H1 (cell line): ENCODE measurements at regions not wholly inside any gene's neighbourhood (a gene's known extent, or its start where the extent isn't known, plus 50 kb on each side); places are given as distances from the start of the nearest gene placed in this dataset.

ENCODE experiments used
- CTCF ChIA-PET: fragments of 300-600 bp; sonication (Branson Sonifier 250); formaldehyde crosslinking; loops from one replicate; lab custom pipeline; 2021; ENCODE audit not compliant: partially characterized antibody; lab: Charles Lee
- POLR2A ChIA-PET: fragments of 300-600 bp; sonication (Branson Sonifier 250); formaldehyde crosslinking; loops from one replicate; lab custom pipeline; 2021; ENCODE audit warnings: inconsistent platforms; ENCODE audit not compliant: partially characterized antibody; lab: Charles Lee
- DNase-seq, 2 experiments: peaks; one replicate each; pipeline versions ENCODE4 v3.0.0 to v3.0.0-alpha.2; 2010 to 2022; ENCODE audit warnings: low spot score in 2 of 2, low read depth in 1 of 2, mixed read lengths in 1 of 2
- FAIRE-seq: peaks from 2 replicates; lab custom pipeline; 2011; peaks lifted over from hg19 to GRCh38; lab: Jason Lieb, UNC
- H2AFZ ChIP-seq: 2 replicates; pipeline ENCODE4 v1.8.1; 2012; ENCODE audit warnings: low read length, inconsistent platforms
- H2AK5ac ChIP-seq: 2 replicates; pipeline ENCODE4 v1.6.1; 2013; ENCODE audit warnings: low read depth, low read length
- H2BK120ac ChIP-seq: replicated peaks from 2 replicates; pipeline ENCODE3; 2013; ENCODE audit warnings: low read depth, low read length, inconsistent platforms
- H2BK12ac ChIP-seq: 2 replicates; pipeline ENCODE4 v1.6.1; 2013; ENCODE audit warnings: low read depth, low read length
- H2BK15ac ChIP-seq: 2 replicates; pipeline ENCODE4 v1.6.1; 2013; ENCODE audit warnings: low read length
- H2BK20ac ChIP-seq: 2 replicates; pipeline ENCODE4 v1.6.1; 2013; ENCODE audit warnings: low read length
- H2BK5ac ChIP-seq: 2 replicates; pipeline ENCODE4 v1.6.1; 2013; ENCODE audit warnings: low read depth, low read length
- H3K14ac ChIP-seq: 2 replicates; pipeline ENCODE4 v1.6.1; 2013; ENCODE audit warnings: inconsistent platforms; ENCODE audit not compliant: insufficient read length
- H3K18ac ChIP-seq: 2 replicates; pipeline ENCODE4 v1.6.1; 2013; ENCODE audit warnings: low read length; ENCODE audit errors: extremely low read depth
- H3K23ac ChIP-seq: 2 replicates; pipeline ENCODE4 v1.6.1; 2013; ENCODE audit warnings: inconsistent platforms; ENCODE audit not compliant: insufficient read length
- H3K23me2 ChIP-seq: 2 replicates; pipeline ENCODE4 v1.6.1; 2013; ENCODE audit warnings: low read depth, low read length
- H3K27ac ChIP-seq: 2 replicates; pipeline ENCODE4 v1.6.1; 2011; ENCODE audit warnings: low read depth, low read length, inconsistent platforms
- H3K27me3 ChIP-seq, 4 experiments: replicated peaks in 1 of 4; 1 replicate in 1 of 4; 2 replicates in 3 of 4; pipeline versions ENCODE4 v1.6.1 to v1.8.1; 2011 to 2013; ENCODE audit warnings: low read length in 3 of 4, mild to moderate bottlenecking in 3 of 4, inconsistent platforms in 2 of 4, mixed read lengths in 2 of 4, moderate library complexity in 1 of 4; ENCODE audit not compliant: control insufficient read depth in 3 of 4, insufficient read depth in 3 of 4; ENCODE audit errors: extremely low read depth in 1 of 4
- H3K36me3 ChIP-seq, 4 experiments: 2 replicates each; pipeline versions ENCODE4 v1.6.1 to v1.8.1; 2011 to 2013; ENCODE audit warnings: mild to moderate bottlenecking in 4 of 4, low read length in 3 of 4, moderate library complexity in 2 of 4, control low read depth in 1 of 4, inconsistent platforms in 1 of 4; ENCODE audit not compliant: insufficient read depth in 4 of 4, control insufficient read depth in 2 of 4
- H3K4ac ChIP-seq: replicated peaks from 2 replicates; pipeline ENCODE3; 2013; ENCODE audit warnings: low read length, low read depth, mixed read lengths, inconsistent platforms; ENCODE audit not compliant: insufficient read length
- H3K4me1 ChIP-seq, 4 experiments: replicated peaks in 1 of 4; 1 replicate in 1 of 4; 2 replicates in 3 of 4; pipeline versions ENCODE4 v1.6.1 to v1.8.1; 2011 to 2013; ENCODE audit warnings: low read length in 3 of 4, inconsistent platforms in 2 of 4, mixed read lengths in 1 of 4; ENCODE audit not compliant: insufficient read depth in 4 of 4, control insufficient read depth in 3 of 4
- H3K4me2 ChIP-seq, 2 experiments: 2 replicates each; pipeline versions ENCODE4 v1.6.1 to v1.8.1; 2011 to 2013; ENCODE audit warnings: low read depth in 2 of 2, low read length in 2 of 2, control low read depth in 1 of 2, inconsistent platforms in 1 of 2, mild to moderate bottlenecking in 1 of 2; ENCODE audit not compliant: insufficient read depth in 1 of 2
- H3K4me3 ChIP-seq, 4 experiments: fragments of 200-600, 300-600 bp in 1 of 4; sonication (generic), shearing (Covaris generic), sonication (Bioruptor Twin) in 1 of 4; 2 replicates each; pipeline versions ENCODE4 v1.5.1 to v1.8.1; 2011 to 2016; ENCODE audit warnings: low read length in 4 of 4, low read depth in 3 of 4, control low read depth in 2 of 4, inconsistent platforms in 2 of 4, mild to moderate bottlenecking in 2 of 4, mixed read lengths in 1 of 4, moderate library complexity in 1 of 4; ENCODE audit not compliant: insufficient read depth in 2 of 4; ENCODE audit errors: extremely low read depth in 1 of 4
- H3K56ac ChIP-seq: replicated peaks from 2 replicates; pipeline ENCODE3; 2013; ENCODE audit warnings: low read depth, mild to moderate bottlenecking, mixed read lengths, low read length, inconsistent platforms; ENCODE audit not compliant: insufficient read length
- H3K79me1 ChIP-seq: 2 replicates; pipeline ENCODE4 v1.6.1; 2013; ENCODE audit warnings: low read depth, low read length, control low read depth
- H3K79me2 ChIP-seq, 2 experiments: 2 replicates each; pipeline versions ENCODE4 v1.6.1 to v1.8.1; 2012 to 2013; ENCODE audit warnings: low read length in 2 of 2, mild to moderate bottlenecking in 2 of 2, inconsistent platforms in 1 of 2; ENCODE audit not compliant: insufficient read depth in 2 of 2, control insufficient read depth in 1 of 2
- H3K9ac ChIP-seq, 4 experiments: replicated peaks in 1 of 4; 1 replicate in 1 of 4; 2 replicates in 3 of 4; pipeline versions ENCODE4 v1.6.1 to v1.8.1; 2011 to 2013; ENCODE audit warnings: low read depth in 3 of 4, low read length in 3 of 4, control low read depth in 2 of 4, mild to moderate bottlenecking in 2 of 4, moderate library complexity in 2 of 4, inconsistent platforms in 1 of 4; ENCODE audit errors: extremely low read depth in 1 of 4
- H3K9me3 ChIP-seq, 2 experiments: 2 replicates each; pipeline versions ENCODE4 v1.6.1 to v1.8.1; 2012 to 2013; ENCODE audit warnings: mild to moderate bottlenecking in 2 of 2, moderate library complexity in 2 of 2, control low read depth in 1 of 2, inconsistent platforms in 1 of 2, low read depth in 1 of 2, low read length in 1 of 2, mixed read lengths in 1 of 2; ENCODE audit not compliant: insufficient read depth in 2 of 2
- H4K20me1 ChIP-seq, 2 experiments: replicated peaks in 1 of 2; 2 replicates each; pipeline versions ENCODE3 to v1.8.1; 2011 to 2013; ENCODE audit warnings: inconsistent platforms in 2 of 2, low read length in 2 of 2, mild to moderate bottlenecking in 1 of 2; ENCODE audit not compliant: insufficient read depth in 2 of 2, control insufficient read depth in 1 of 2
- H4K5ac ChIP-seq: 2 replicates; pipeline ENCODE4 v1.6.1; 2013; ENCODE audit warnings: low read length, low read depth, mixed read lengths, inconsistent platforms; ENCODE audit not compliant: insufficient read length
- H4K8ac ChIP-seq: 2 replicates; pipeline ENCODE4 v1.8.0; 2013; ENCODE audit warnings: mild to moderate bottlenecking, moderate library complexity, low read length, inconsistent platforms; ENCODE audit not compliant: insufficient read depth; ENCODE audit errors: extremely low read depth
- H4K91ac ChIP-seq: replicated peaks from 2 replicates; pipeline ENCODE3; 2013; ENCODE audit warnings: low read length, mixed read lengths, inconsistent platforms; ENCODE audit not compliant: insufficient read length
- KDM5A ChIP-seq: fragments of 200-600 bp; IDR thresholded peaks from 2 replicates; pipeline ENCODE4 v1.7.1; 2012; ENCODE audit warnings: mild to moderate bottlenecking, low read length, inconsistent platforms, mixed read lengths
- TF ChIP-seq, protein P1 (sequence below): fragments of 300-600 bp; sonication (generic); IDR thresholded peaks from 2 replicates; pipeline ENCODE4 v1.7.1; 2012; ENCODE audit warnings: low read length, moderate library complexity, mild to moderate bottlenecking, inconsistent platforms; ENCODE audit not compliant: insufficient replicate concordance

DNA sequence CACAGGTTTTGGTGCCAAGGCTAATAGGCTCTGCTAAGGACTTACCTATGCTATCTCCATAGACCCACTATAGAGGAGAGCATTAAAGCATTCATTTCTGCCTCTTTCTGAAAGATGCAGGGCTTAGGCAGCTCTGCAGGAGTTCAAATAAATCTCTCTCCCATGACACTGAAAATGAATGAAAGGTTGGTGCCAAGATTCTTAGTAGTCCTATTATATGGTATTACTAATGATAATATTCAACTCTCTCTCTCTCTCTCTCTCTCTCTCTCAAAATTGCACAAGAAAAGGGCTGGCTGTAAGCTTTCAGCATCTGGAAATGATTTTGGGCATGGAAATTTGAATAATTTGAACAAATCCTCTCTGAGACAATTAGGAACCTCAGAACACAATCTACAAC is 433.7 kb downstream of the MBD2 start:
- POLR2A ChIA-PET: no interaction called here
- Histone ChIP-seq H2BK20ac (no peak overlapping the region), H2AK5ac (no peak overlapping the region), H2AFZ (no peak overlapping the region), H3K36me3 (no peaks in the 10 kb centered on the region), H4K8ac (no peak overlapping the region), H3K4me3 (no peak overlapping the region), H3K27me3 (no peaks in the 10 kb centered on the region), H2BK12ac (no peak overlapping the region), H3K27ac (no peak overlapping the region), H3K23me2 (no peaks in the 10 kb centered on the region), H3K4me1 (no peaks in the 10 kb centered on the region), H3K4ac (no peak overlapping the region), H4K91ac (no peak overlapping the region), H4K5ac (no peak overlapping the region), H3K56ac (no peak overlapping the region), H3K79me2 (no peaks in the 10 kb centered on the region), H3K14ac (no peak overlapping the region), H3K79me1 (no peaks in the 10 kb centered on the region), H2BK5ac (no peak overlapping the region), H4K20me1 (no peaks in the 10 kb centered on the region), H3K23ac (no peak overlapping the region), H3K9ac (no peak overlapping the region), H2BK15ac (no peak overlapping the region), H3K18ac (no peak overlapping the region), H2BK120ac (no peak overlapping the region), H3K4me2 (no peak overlapping the region), H3K9me3 (no peaks in the 10 kb centered on the region)
- CTCF ChIA-PET: no interaction called here
- DNase-seq: no peak
- no peak for FAIRE-seq
- TF ChIP-seq, protein P1, sequence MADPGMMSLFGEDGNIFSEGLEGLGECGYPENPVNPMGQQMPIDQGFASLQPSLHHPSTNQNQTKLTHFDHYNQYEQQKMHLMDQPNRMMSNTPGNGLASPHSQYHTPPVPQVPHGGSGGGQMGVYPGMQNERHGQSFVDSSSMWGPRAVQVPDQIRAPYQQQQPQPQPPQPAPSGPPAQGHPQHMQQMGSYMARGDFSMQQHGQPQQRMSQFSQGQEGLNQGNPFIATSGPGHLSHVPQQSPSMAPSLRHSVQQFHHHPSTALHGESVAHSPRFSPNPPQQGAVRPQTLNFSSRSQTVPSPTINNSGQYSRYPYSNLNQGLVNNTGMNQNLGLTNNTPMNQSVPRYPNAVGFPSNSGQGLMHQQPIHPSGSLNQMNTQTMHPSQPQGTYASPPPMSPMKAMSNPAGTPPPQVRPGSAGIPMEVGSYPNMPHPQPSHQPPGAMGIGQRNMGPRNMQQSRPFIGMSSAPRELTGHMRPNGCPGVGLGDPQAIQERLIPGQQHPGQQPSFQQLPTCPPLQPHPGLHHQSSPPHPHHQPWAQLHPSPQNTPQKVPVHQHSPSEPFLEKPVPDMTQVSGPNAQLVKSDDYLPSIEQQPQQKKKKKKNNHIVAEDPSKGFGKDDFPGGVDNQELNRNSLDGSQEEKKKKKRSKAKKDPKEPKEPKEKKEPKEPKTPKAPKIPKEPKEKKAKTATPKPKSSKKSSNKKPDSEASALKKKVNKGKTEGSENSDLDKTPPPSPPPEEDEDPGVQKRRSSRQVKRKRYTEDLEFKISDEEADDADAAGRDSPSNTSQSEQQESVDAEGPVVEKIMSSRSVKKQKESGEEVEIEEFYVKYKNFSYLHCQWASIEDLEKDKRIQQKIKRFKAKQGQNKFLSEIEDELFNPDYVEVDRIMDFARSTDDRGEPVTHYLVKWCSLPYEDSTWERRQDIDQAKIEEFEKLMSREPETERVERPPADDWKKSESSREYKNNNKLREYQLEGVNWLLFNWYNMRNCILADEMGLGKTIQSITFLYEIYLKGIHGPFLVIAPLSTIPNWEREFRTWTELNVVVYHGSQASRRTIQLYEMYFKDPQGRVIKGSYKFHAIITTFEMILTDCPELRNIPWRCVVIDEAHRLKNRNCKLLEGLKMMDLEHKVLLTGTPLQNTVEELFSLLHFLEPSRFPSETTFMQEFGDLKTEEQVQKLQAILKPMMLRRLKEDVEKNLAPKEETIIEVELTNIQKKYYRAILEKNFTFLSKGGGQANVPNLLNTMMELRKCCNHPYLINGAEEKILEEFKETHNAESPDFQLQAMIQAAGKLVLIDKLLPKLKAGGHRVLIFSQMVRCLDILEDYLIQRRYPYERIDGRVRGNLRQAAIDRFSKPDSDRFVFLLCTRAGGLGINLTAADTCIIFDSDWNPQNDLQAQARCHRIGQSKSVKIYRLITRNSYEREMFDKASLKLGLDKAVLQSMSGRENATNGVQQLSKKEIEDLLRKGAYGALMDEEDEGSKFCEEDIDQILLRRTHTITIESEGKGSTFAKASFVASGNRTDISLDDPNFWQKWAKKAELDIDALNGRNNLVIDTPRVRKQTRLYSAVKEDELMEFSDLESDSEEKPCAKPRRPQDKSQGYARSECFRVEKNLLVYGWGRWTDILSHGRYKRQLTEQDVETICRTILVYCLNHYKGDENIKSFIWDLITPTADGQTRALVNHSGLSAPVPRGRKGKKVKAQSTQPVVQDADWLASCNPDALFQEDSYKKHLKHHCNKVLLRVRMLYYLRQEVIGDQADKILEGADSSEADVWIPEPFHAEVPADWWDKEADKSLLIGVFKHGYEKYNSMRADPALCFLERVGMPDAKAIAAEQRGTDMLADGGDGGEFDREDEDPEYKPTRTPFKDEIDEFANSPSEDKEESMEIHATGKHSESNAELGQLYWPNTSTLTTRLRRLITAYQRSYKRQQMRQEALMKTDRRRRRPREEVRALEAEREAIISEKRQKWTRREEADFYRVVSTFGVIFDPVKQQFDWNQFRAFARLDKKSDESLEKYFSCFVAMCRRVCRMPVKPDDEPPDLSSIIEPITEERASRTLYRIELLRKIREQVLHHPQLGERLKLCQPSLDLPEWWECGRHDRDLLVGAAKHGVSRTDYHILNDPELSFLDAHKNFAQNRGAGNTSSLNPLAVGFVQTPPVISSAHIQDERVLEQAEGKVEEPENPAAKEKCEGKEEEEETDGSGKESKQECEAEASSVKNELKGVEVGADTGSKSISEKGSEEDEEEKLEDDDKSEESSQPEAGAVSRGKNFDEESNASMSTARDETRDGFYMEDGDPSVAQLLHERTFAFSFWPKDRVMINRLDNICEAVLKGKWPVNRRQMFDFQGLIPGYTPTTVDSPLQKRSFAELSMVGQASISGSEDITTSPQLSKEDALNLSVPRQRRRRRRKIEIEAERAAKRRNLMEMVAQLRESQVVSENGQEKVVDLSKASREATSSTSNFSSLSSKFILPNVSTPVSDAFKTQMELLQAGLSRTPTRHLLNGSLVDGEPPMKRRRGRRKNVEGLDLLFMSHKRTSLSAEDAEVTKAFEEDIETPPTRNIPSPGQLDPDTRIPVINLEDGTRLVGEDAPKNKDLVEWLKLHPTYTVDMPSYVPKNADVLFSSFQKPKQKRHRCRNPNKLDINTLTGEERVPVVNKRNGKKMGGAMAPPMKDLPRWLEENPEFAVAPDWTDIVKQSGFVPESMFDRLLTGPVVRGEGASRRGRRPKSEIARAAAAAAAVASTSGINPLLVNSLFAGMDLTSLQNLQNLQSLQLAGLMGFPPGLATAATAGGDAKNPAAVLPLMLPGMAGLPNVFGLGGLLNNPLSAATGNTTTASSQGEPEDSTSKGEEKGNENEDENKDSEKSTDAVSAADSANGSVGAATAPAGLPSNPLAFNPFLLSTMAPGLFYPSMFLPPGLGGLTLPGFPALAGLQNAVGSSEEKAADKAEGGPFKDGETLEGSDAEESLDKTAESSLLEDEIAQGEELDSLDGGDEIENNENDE: no peak
- TF ChIP-seq KDM5A: no peak
